HL-60 (cell line): ENCODE measurements at regions not wholly inside any gene's neighbourhood (a gene's known extent, or its start where the extent isn't known, plus 50 kb on each side); places are given as distances from the start of the nearest gene placed in this dataset.

ENCODE experiments used
- POLR2AphosphoS5 ChIP-seq: IDR thresholded peaks from 2 replicates; pipeline ENCODE4 v1.6.1; 2012; ENCODE audit warnings: low read depth
- TF ChIP-seq, protein P1 (sequence below): IDR thresholded peaks from one replicate; pipeline ENCODE4 v1.5.1; 2011; ENCODE audit warnings: low read length, control low read depth, inconsistent platforms; ENCODE audit not compliant: insufficient read depth

DNA sequence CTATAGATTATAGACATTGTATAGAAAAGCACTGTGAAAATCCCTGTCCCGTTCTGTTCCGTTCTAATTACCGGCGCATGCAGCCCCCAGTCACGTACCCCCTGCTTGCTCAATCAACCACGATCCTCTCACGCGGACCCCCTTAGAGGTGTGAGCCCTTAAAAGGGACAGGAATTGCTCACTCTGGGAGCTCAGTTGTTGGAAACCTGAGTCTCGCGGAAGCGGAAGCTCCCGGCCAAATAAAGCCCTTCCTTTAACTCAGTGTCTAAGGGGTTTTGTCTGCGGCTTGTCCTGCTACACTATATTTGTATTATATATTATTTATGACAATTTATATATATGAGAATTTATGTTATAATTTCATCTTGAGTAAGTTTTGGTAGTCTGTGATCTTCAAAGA, 213.6 kb upstream of the AMIGO2 start:
- TF ChIP-seq, protein P1, sequence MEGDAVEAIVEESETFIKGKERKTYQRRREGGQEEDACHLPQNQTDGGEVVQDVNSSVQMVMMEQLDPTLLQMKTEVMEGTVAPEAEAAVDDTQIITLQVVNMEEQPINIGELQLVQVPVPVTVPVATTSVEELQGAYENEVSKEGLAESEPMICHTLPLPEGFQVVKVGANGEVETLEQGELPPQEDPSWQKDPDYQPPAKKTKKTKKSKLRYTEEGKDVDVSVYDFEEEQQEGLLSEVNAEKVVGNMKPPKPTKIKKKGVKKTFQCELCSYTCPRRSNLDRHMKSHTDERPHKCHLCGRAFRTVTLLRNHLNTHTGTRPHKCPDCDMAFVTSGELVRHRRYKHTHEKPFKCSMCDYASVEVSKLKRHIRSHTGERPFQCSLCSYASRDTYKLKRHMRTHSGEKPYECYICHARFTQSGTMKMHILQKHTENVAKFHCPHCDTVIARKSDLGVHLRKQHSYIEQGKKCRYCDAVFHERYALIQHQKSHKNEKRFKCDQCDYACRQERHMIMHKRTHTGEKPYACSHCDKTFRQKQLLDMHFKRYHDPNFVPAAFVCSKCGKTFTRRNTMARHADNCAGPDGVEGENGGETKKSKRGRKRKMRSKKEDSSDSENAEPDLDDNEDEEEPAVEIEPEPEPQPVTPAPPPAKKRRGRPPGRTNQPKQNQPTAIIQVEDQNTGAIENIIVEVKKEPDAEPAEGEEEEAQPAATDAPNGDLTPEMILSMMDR: no peak
- TF ChIP-seq POLR2AphosphoS5: no peak
